ENCODE measurements at regions not wholly inside any gene's neighbourhood (a gene's known extent, or its start where the extent isn't known, plus 50 kb on each side); places are given as distances from the start of the nearest gene placed in this dataset.

- no peak for DNase-seq (ENCODE audit: low spot score in 2 of 2)
- WGBS, 2 donors = 80 to 84% methylated on average over 6 of the region's 6 CpGs
- Histone ChIP-seq H3K9me3 (no peaks in the 10 kb centered on the region), H3K27ac (no peak overlapping the region), H3K36me3 (no peaks in the 10 kb centered on the region), H3K27me3 (no peaks in the 10 kb centered on the region), H3K4me1 (peaks cover 0 to 10% (median 0%) of the 10 kb centered on the region in 4 donors), H3K4me3 (no peak overlapping the region)
- TF ChIP-seq EP300 (IDR thresholded peaks at IDR 0.05) = no peak
- TF ChIP-seq CTCF (IDR thresholded peaks at IDR 0.05) = no peak
- TF ChIP-seq POLR2A (IDR thresholded peaks at IDR 0.05) = no peak
These were observed 107.4 kb upstream of the HDAC4 start for GRCh38 chr2:239508261-239508660.

GRCh38 chr2:239507576-239508258 lies 106.9 kb upstream of the HDAC4 start:
- no peak overlapping the region for H3K27ac ChIP-seq
- peaks cover 0 to 10% (median 0%) of the 10 kb centered on the region in 4 donors for H3K4me1 ChIP-seq
- H3K4me3 ChIP-seq = no peak overlapping the region
- whole genome bisulfite sequencing, 2 donors = 73 to 81% methylated on average over 18 of the region's 18 CpGs
- no peaks in the 10 kb centered on the region for H3K9me3 ChIP-seq
- no peaks in the 10 kb centered on the region for H3K36me3 ChIP-seq
- no peaks in the 10 kb centered on the region for H3K27me3 ChIP-seq
- DNase-seq (ENCODE audit: low spot score in 2 of 2) = no peak
- TF ChIP-seq POLR2A (IDR thresholded peaks at IDR 0.05) (no peak), CTCF (IDR thresholded peaks at IDR 0.05) (no peak), EP300 (IDR thresholded peaks at IDR 0.05) (no peak)

GRCh38 chr2:239506961-239507360 lies 106.1 kb upstream of the HDAC4 start:
- Histone ChIP-seq H3K27ac (no peak overlapping the region), H3K4me3 (no peak overlapping the region), H3K9me3 (no peaks in the 10 kb centered on the region), H3K27me3 (no peaks in the 10 kb centered on the region), H3K36me3 (no peaks in the 10 kb centered on the region), H3K4me1 (peaks cover 0 to 10% (median 0%) of the 10 kb centered on the region in 4 donors)
- WGBS, 2 donors = 82 to 83% methylated on average over 14 to 16 of the region's 19 CpGs
- DNase-seq (ENCODE audit: low spot score in 2 of 2) = no peak
- no peak for TF ChIP-seq CTCF (IDR thresholded peaks at IDR 0.05)
- TF ChIP-seq EP300 (IDR thresholded peaks at IDR 0.05) = no peak
- TF ChIP-seq POLR2A (IDR thresholded peaks at IDR 0.05) = no peak

GRCh38 chr2:239506101-239506857 lies 105.5 kb upstream of the HDAC4 start:
- no peaks in the 10 kb centered on the region for H3K27me3 ChIP-seq
- WGBS, 2 donors = 83 to 86% methylated on average over 29 of the region's 29 CpGs
- H3K4me3 ChIP-seq = no peak overlapping the region
- H3K9me3 ChIP-seq = no peaks in the 10 kb centered on the region
- DNase-seq (ENCODE audit: low spot score in 2 of 2) = no peak
- no peak overlapping the region for H3K27ac ChIP-seq
- H3K4me1 ChIP-seq = peaks cover 0 to 10% (median 0%) of the 10 kb centered on the region in 4 donors
- H3K36me3 ChIP-seq = no peaks in the 10 kb centered on the region
- TF ChIP-seq POLR2A (IDR thresholded peaks at IDR 0.05) = no peak
- TF ChIP-seq CTCF (IDR thresholded peaks at IDR 0.05) = no peak
- TF ChIP-seq EP300 (IDR thresholded peaks at IDR 0.05) = no peak

- DNase-seq (ENCODE audit: low spot score in 2 of 2) = no peak
- H3K27me3 ChIP-seq = no peaks in the 10 kb centered on the region
- TF ChIP-seq POLR2A (IDR thresholded peaks at IDR 0.05) = no peak
- TF ChIP-seq EP300 (IDR thresholded peaks at IDR 0.05) = no peak
- no peak for TF ChIP-seq CTCF (IDR thresholded peaks at IDR 0.05)
- H3K36me3 ChIP-seq = no peaks in the 10 kb centered on the region
- 81 to 91% methylated on average over 13 to 16 of the region's 16 CpGs for WGBS, 2 donors
- H3K9me3 ChIP-seq = no peaks in the 10 kb centered on the region
- H3K4me3 ChIP-seq = no peak overlapping the region
- peaks cover 0 to 15% (median 4%) of the 10 kb centered on the region in 4 donors for H3K4me1 ChIP-seq
- H3K27ac ChIP-seq = no peak overlapping the region
These were observed 103.9 kb upstream of the HDAC4 start for GRCh38 chr2:239504643-239505235.

All from tibial nerve (tissue), 4 donors.